Progenitor cell of endocrine pancreas (in vitro differentiated cells): ENCODE measurements at regions not wholly inside any gene's neighbourhood (a gene's known extent, or its start where the extent isn't known, plus 50 kb on each side); places are given as distances from the start of the nearest gene placed in this dataset.
"Not testable (repeated sequence)": the region's sequence is repeated elsewhere in the genome, so short reads cannot be mapped to it uniquely, and the experiment has no call there.

ENCODE experiments used
- DNase-seq: peaks from one replicate; pipeline ENCODE4 v3.0.0; 2021; ENCODE audit warnings: low spot score; ENCODE audit not compliant: unreplicated experiment
- H3K27ac Mint-ChIP-seq: 2 replicates; pipeline ENCODE4 v1.8.0; 2021; ENCODE audit warnings: mild to moderate bottlenecking, moderate library complexity, mixed read lengths
- H3K27me3 Mint-ChIP-seq: 2 replicates; pipeline ENCODE4 v1.8.0; 2021; ENCODE audit warnings: mixed read lengths
- H3K36me3 Mint-ChIP-seq: 2 replicates; pipeline ENCODE4 v1.8.0; 2022; ENCODE audit warnings: mixed read lengths; ENCODE audit not compliant: insufficient read depth
- H3K4me1 Mint-ChIP-seq: 2 replicates; pipeline ENCODE4 v1.8.0; 2021; ENCODE audit warnings: low read depth, mixed read lengths
- H3K4me3 Mint-ChIP-seq: 2 replicates; pipeline ENCODE4 v1.8.0; 2021; ENCODE audit warnings: low read depth, mild to moderate bottlenecking, moderate library complexity, mixed read lengths
- H3K9me3 Mint-ChIP-seq: 2 replicates; pipeline ENCODE4 v1.8.0; 2021; ENCODE audit warnings: low read depth, mixed read lengths
- TF ChIP-seq, protein P1 (sequence below): fragments of 200-600 bp; sonication (generic); IDR thresholded peaks from one replicate; pipeline ENCODE4 v1.5.0; 2021; ENCODE audit warnings: antibody characterized with exemption, mild to moderate bottlenecking; ENCODE audit not compliant: unreplicated experiment

DNA sequence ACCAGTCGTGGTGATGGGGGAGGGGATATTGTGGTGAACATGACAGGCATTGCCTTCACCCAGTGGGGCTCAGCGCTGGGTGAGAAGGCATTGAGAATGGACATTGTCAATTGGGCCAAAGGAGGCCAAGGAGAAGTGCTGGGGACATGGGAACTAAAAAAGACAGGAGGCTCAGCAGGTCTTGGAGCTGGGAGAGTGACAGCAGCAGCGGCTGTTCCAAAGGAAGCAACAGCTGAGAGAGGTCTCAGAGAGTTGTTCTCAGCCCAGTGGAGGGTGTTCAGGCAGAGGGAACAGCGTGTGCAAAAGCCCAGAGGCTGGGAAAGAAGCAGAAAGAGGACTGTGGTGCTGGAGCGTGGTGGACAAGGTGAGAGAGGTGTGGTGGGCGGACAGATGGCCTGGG lies 56.6 kb upstream of the ASNS start:
- peaks cover 32% of the 10 kb centered on the region for H3K27me3 Mint-ChIP-seq
- peak overlapping the region; percentile 13 for H3K4me3 Mint-ChIP-seq
- not testable (repeated sequence) for H3K36me3 Mint-ChIP-seq, H3K27ac Mint-ChIP-seq, H3K4me1 Mint-ChIP-seq, H3K9me3 Mint-ChIP-seq, DNase-seq

DNA sequence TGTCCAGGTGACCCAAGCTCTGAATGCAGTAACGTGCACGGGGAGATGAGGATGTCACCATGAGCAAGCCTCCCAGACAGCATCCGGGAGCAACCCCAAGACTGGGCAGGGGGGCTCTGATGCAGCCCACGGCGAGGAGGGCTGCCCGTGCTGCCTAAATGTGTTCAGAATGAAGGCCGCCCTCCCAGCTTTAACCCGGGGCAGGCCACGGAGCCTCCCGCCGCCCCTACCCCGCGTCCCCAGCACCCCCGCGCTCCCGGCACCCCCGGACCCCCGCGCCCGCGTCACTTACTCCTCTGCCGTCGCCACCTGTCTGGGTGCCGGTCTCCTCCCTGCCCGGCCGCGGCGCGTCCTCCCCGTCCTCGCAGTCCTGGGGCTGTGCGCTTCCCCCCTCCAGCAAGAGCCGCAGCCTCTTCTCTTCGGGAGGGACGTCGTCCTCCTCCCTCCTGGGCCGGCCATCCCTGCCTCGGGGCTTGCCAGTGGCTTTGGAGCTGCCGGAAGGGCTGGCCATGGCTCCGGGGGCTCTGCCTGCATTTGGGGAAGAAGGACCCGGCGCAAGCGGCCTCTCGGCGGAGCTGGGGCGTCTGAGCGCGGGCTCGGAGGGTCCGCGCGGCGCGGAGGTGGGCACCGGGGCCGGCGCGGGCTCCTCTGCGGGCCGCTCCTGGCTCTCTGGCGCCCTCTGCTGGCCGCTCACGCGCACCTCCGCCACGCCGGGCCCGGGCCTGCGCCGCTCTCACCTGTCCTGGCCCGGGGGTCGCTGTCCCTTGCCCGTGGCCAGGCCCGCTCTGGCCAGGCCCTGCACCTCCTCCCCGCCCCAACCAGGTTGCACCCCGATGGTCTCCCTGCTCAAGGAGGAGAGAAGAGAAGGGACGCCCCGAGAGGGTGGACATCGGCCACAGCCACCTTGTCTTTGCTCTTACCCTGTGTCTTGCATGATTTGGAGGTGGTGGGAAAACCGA lies 55.9 kb upstream of the ASNS start:
- H3K4me1 Mint-ChIP-seq, H3K36me3 Mint-ChIP-seq, H3K9me3 Mint-ChIP-seq, H3K27ac Mint-ChIP-seq: not testable (repeated sequence)
- TF ChIP-seq, protein P1, sequence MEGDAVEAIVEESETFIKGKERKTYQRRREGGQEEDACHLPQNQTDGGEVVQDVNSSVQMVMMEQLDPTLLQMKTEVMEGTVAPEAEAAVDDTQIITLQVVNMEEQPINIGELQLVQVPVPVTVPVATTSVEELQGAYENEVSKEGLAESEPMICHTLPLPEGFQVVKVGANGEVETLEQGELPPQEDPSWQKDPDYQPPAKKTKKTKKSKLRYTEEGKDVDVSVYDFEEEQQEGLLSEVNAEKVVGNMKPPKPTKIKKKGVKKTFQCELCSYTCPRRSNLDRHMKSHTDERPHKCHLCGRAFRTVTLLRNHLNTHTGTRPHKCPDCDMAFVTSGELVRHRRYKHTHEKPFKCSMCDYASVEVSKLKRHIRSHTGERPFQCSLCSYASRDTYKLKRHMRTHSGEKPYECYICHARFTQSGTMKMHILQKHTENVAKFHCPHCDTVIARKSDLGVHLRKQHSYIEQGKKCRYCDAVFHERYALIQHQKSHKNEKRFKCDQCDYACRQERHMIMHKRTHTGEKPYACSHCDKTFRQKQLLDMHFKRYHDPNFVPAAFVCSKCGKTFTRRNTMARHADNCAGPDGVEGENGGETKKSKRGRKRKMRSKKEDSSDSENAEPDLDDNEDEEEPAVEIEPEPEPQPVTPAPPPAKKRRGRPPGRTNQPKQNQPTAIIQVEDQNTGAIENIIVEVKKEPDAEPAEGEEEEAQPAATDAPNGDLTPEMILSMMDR: peak; percentile 88
- DNase-seq: peak; percentile 82
- Mint-ChIP-seq H3K4me3 (peak overlapping the region; percentile 68), H3K27me3 (peaks cover 32% of the 10 kb centered on the region)
